GM21390 (cell line): ENCODE measurements at regions not wholly inside any gene's neighbourhood (a gene's known extent, or its start where the extent isn't known, plus 50 kb on each side); places are given as distances from the start of the nearest gene placed in this dataset.

ENCODE experiments used
- ATAC-seq: cut with Tn5 transposase; IDR thresholded peaks from one replicate; pipeline ENCODE4 v1.9.1; 2021; ENCODE audit not compliant: unreplicated experiment

GRCh38 chr14:97604731-97605130, 807.5 kb downstream of the VRK1 start:
- ATAC-seq: no peak

- ATAC-seq: no peak
Observed at GRCh38 chr14:97618401-97618800, 821.2 kb downstream of the VRK1 start.

GRCh38 chr14:97618917-97619690, 821.9 kb downstream of the VRK1 start:
- ATAC-seq: no peak

- no peak for ATAC-seq
Observed at GRCh38 chr14:97620066-97620465, 822.9 kb downstream of the VRK1 start.

DNA sequence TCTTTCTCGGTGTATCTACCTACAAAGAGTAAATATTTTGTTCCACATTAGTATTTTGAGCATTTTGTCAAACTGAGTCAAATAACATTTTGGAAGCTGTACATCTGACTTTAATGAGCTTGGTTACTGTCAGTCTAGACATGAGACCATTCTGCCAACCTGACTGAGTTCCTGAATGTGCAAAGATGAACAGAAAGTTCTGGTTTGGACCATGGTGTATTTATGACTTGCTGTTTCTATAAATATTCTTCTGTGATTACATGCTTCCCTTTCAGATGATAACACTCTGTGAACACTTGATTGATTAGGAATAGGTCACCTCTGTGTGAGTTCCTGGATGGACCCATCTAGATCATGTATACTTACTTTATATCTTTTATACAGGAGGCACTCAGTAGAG, 827.8 kb downstream of the VRK1 start:
- no peak for ATAC-seq

DNA sequence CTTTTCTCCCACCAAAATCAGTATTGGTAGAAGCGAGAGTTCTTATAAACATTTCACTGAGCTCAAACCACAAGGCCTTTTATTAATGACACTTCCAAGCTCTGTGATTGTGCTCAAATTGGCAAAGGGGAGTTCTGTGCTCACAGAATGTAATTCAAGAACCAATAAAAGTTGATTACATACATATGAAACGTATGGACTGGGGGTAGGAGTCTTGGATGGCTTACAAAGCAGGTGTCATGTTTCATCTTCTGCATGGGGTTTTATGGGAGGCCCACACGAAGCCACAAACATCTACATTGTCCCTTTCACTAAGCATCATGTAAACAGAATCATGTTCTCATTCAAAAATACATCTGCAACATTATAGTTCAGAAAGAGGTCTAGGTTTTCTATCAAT, 828.3 kb downstream of the VRK1 start:
- no peak for ATAC-seq

- no peak for ATAC-seq
Observed at GRCh38 chr14:97626088-97626487, 828.9 kb downstream of the VRK1 start.

DNA sequence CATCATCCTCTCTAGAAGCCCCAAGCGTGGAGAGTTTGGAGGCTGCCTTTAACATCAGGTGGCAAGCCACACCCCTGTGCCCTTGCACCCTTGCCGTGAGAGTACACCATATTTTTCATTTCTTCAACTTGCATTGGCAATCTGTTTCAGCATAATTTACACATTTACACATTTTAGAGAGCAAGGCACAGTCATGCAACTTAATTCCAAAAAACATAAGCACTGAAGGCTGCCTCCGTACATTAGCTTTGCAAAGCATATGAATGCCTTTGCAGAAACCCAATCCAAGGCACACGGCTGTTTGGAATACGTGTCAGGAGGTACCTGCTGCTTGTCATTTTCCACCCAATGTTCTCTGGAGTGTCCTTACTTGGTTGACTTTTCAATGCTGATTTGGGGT, 833.1 kb downstream of the VRK1 start:
- no peak for ATAC-seq

- no peak for ATAC-seq
Observed at GRCh38 chr14:97633131-97633738, 836.1 kb downstream of the VRK1 start.

DNA sequence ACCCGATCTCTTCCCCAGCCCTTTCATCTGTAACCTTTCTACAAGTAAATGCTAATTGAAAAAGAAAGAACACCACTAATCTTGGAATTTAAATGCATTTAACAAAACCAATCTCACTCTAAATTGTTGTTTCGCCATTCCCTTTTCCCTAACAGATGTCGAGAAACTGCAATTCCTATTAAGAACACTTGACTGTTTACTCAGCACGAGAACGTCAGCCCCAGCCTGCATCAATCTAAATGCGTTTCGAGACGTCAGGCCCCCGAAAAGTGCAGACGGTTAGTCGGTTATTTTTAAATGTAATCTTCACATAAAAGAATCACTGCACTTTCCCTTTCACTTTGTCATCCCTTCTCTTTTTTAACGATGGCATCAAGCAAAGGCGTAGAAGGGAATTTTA, 837.6 kb downstream of the VRK1 start:
- ATAC-seq: no peak

- no peak for ATAC-seq
Observed at GRCh38 chr14:97638864-97639263, 841.7 kb downstream of the VRK1 start.

GRCh38 chr14:97640031-97640430, 842.8 kb downstream of the VRK1 start:
- ATAC-seq: no peak

DNA sequence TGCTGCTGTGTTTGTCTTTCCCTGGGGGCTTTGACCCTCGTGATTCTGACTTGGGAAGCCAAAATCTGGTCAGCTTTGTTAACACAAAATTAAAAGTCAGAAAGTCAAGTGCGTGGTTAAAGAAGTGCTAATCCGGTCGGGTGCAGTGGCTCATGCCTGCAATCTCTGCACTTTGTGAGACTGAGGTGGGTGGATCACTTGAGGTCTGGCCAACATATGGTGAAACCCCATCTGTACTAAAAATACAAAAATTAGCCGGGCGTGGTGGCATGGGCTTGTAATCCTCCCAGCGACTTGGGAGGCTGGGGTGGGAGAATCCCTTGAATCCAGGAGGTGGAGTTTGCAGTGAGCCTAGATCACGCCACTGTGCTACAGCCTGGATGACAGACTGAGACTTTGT, 844.6 kb downstream of the VRK1 start:
- no peak for ATAC-seq

- no peak for ATAC-seq
Observed at GRCh38 chr14:97642631-97643030, 845.4 kb downstream of the VRK1 start.

DNA sequence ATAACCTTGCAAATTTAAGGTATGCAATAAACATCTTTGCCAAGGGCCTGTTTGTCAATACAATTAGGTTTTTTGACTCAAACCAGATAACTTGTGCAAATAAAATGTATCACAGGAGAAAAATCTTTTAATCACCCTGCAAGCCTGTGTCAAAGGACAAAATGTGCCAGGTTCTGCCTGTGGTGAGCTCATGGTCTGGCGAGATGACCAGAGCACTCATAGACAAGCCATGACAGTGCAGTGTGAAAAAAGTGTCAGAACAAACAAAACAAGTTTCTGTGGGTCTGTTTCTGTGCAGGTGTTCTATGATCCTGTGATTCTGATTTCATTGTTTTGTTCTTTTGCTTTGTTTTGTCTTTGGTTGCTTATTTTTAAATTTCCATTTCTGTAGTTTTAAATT, 847.2 kb downstream of the VRK1 start:
- ATAC-seq: no peak

GRCh38 chr14:97649752-97650151, 852.6 kb downstream of the VRK1 start:
- no peak for ATAC-seq

DNA sequence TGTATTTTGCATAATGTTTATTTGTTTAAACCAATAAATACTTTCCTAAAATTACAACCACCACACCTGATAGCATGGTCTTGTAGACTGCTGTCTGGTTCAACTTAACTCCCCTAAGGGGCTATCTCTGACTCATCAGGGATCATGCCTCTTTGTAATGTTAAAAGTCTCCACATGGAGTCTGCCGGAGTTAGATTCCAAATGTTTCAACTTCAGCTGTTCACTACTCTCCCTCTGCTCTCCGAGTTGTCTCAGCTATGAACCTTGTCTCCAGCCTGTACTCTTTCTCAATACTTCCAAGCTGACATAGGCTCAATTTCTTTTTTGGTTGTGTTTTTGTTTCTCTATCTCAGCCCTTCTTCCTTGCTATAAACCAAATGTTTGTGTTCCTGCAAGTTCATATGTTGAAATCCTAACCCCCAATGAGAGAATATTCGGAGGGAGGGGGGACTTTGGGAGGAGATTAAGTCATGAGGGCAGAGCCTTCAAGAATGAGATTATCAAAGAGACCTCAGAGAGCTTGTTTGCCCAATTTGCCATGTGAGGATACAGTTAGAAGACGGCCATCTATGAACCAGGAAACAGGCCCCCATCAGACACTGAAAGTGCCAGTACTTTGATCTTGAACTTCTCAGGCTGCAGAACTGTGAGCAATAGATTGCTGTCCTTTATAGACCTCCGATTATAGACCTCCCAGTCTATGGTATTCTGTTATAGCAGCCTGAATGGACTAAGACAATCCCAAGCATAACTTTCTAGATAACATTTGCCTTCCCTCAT, 858.2 kb downstream of the VRK1 start:
- no peak for ATAC-seq

- ATAC-seq: no peak
Observed at GRCh38 chr14:97657609-97658008, 860.4 kb downstream of the VRK1 start.

DNA sequence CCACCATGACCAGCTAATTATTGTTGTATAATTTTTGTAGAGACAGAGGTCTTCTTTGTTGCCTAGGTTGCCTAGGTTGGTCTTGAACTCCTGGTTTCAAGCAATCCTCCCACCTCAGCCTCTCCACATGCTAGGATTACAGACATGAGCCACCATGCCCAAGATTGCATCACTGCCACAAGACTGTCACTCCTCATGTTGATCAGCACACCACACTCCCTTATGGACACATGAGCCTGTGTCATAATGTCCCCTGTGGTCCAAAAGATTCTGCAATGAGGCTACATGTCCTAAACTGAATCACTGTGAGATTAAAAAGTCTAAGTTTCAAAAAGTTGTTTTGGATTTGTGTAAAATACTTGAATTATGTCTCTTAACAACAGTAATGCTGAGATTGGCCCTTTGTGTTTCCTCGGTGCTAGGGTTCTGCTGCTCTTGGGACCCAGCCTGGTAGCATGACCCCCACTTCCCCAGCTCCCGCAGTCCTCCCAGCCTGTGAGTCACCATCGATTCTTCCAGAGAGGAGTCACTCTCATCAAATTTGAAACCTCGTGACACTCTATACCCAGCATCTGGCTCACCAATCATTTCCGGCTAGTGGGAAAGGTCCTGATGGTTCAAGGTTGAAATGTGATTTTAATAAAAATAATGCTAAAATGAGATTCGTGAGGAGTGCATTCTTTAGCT, 890.9 kb downstream of the VRK1 start:
- ATAC-seq: no peak

GRCh38 chr14:97688631-97689336, 891.6 kb downstream of the VRK1 start:
- ATAC-seq: no peak

DNA sequence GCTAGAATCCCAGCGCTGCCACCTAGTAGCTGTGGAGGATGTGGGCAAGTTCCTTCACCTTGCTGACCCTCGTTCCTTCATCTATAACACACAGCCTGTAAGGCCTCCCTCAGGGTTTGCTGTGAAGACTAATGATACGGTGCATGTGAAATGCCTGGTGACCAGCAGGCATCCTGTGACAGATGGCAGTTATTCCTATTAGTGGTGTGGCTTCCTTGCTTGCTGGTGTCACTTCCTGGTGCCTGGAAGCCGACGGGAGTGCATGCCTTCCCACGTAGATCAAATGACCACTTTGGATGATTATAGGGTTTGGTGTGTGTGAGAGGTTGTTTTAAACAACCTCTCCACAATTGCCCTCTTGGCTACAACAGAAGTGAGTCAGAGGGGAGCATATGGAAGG, 894.9 kb downstream of the VRK1 start:
- ATAC-seq: no peak
